ENCODE measurements at regions not wholly inside any gene's neighbourhood (a gene's known extent, or its start where the extent isn't known, plus 50 kb on each side); places are given as distances from the start of the nearest gene placed in this dataset.
"Not testable (repeated sequence)": the region's sequence is repeated elsewhere in the genome, so short reads cannot be mapped to it uniquely, and the experiment has no call there.

GRCh38 chr7:19623676-19624075 is 85.2 kb downstream of the POLR1F start:
- no peak for DNase-seq

GRCh38 chr7:19621740-19622139 is 87.1 kb downstream of the POLR1F start:
- DNase-seq, result no peak

GRCh38 chr7:19620470-19620869 is 88.4 kb downstream of the POLR1F start:
- DNase-seq, result no peak

DNA sequence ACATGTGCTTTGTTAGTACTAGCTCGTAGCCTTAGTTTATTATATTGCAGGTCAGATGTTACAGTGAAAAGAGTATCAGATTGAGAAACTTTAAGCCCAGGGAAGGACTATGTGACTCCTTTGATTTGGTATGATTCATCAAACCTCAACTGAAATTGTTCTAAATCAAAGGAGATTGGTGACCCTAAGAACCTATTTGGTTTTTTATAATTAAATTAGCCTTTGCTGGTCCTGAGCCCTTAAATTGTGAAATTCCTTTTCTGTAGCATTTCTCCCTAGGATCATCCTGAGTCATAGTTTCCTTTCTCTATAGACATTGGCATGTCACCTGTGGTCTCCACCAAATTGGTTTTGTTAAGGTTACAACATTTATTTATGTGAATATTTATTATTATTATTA is 89.7 kb downstream of the POLR1F start:
- DNase-seq, result no peak

GRCh38 chr7:19617901-19618300 is 90.9 kb downstream of the POLR1F start:
- DNase-seq, result no peak

GRCh38 chr7:19610194-19610943 is 98.5 kb downstream of the POLR1F start:
- no peak for DNase-seq

DNA sequence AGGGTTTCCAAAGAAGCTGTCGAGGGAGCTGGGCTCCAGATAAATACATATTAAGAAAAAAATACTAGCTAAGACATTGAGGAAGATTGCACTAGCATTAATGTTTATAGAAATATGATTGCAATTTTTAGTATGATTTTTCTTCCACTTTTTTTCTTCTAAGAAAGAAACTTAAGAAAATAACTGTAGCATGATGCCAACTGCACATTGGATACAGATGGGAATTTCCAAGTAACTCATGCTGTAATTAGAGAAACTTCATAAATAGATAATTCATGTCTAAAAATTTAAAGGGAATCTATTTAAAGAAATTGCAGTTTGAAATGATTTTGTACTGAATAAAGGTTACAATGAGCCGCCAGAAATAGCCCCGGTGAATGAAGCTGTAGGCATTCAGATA is 119.4 kb downstream of the POLR1F start:
- no peak for DNase-seq

DNA sequence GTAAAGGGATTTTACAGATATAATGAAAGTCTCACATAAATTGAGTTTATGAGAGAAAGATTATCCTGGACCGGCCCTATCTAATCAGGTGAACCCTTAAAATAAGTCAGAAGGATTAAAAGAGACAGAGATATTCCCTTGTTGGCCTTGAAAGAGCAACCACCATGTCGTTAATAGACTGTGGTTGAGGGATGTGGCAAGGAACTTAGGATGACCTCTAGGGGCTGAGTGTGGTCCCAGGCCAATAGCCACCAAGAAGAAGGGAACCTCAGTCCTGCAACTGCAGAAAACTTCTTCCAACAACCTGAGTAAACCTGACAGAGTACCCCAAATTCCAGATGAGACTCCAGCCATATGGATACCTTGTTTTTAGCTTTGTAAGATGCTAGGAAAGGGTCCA is 121.5 kb downstream of the POLR1F start:
- DNase-seq, result no peak

DNA sequence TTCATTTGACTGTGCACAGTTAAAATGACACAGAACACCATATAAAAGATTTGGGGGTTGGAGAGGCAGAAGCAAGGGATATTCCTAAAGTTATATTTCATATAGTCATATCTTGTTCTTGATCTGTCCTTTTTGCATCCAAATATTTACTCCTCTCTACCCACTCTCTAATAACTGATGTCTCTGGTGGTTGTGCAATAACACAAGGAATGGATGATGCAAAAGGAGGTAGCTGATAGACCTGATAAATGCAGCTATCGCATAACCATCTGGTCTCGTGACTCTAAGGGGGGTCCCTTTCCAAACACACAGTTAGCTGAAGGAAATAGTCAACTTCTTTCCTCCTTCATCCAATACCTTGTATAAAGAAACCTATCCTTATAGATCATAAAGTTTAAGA is 123.1 kb downstream of the POLR1F start:
- no peak for DNase-seq

- DNase-seq, result no peak
These were observed 132.8 kb downstream of the POLR1F start for GRCh38 chr7:19575909-19576557.

DNA sequence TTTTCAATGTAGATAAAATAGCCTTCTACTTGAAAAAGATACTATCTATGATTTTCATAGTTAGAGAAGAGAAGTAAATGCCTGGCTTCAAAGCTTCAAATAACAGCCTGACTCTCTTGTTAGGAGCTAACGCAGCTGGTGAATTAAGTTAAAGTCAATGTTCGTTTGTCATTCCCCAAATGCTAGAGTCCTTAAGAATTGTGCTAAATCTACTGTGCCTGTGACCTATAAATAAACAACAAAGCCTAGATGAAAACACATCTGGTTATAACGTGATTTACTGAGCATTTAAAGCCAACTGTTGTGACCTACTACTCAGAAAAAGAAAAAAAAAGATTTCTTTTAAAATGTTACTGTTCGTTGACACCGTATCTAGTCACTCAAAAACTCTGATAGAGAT is 134.7 kb downstream of the POLR1F start:
- no peak for DNase-seq

- DNase-seq, result no peak
These were observed 136.3 kb downstream of the POLR1F start for GRCh38 chr7:19572566-19572965.

- DNase-seq, result no peak
These were observed 141.8 kb downstream of the POLR1F start for GRCh38 chr7:19567011-19567410.

DNA sequence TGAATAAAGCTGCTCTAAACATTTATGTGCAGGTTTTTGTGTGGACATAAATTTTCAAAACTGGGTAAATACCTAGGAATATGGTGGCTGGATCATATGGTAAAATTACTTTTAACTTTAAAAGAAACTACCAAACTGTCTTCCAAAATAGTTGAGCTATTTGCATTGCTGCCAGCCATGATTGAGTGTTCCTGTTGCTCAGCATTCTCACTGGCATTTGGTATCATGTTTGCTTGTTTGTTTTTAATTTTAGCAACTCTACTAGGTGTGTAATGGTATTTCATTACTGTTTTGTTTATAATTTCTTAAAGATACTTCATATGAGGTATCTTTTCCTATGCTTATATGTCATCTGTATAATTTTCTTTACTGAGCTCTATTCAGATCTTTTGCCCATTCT is 143.2 kb downstream of the POLR1F start:
- no peak for DNase-seq

- DNase-seq, result no peak
These were observed 147.6 kb downstream of the POLR1F start for GRCh38 chr7:19561121-19561805.

DNA sequence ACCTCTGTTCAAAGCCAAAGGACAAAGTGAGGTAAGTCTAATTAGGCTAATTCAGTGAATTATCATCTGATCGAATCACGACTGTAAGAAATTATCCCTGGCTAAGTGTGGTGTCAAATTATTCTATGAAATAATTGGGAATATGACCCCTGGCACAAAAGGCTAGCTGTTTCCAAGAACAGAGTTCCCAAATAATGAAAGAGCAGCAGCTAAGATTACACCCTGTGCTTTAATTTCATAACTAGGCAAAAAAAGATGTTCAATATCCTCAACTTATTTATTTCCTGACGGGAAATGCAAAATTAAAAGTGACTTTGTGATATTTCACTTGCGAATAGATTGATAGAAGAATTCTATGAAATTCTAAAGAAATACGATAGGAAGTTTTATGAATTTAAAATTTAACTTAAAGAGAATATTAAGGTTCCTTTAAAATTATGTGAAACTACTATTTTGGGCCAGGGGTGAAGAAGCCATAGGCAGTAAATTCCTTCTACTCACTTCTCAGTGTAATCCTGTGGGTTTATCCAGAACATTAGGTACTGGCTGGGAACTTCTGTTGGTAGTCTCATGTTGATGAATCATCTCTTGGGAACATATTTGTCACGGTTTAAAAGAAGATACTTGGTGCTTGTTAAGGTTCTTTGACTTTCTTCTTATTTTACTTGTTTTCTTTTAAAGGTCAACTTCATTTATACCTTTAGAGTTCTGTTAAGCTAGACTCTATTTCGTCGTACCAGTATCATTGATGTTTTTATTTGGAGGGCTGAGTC is 148.5 kb downstream of the POLR1F start:
- no peak for DNase-seq

- no peak for DNase-seq
These were observed 150.3 kb downstream of the POLR1F start for GRCh38 chr7:19558527-19558926.

- DNase-seq, result no peak
These were observed 150.9 kb downstream of the POLR1F start for GRCh38 chr7:19557726-19558465.

DNA sequence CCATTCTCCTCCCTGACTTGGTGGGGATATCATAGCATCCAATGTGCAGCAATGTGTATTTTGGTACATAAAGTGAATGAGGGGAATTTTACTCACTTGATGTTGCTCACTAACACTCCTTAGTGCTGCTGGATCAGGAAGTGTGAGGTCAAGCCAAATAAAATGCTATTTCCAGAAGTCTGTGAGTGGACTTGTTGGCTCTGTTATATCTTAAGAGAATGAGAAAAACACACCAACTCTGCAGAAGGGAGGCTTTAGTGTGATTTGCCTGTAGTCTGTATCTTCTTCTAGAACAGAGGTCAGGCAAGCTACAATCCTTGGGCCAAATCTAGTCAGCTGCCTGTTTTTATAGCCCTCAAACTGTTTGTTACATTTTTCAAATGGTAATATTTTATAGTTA is 154.3 kb downstream of the POLR1F start:
- no peak for DNase-seq

- DNase-seq, result no peak
These were observed 156.3 kb downstream of the POLR1F start for GRCh38 chr7:19552576-19552975.

DNA sequence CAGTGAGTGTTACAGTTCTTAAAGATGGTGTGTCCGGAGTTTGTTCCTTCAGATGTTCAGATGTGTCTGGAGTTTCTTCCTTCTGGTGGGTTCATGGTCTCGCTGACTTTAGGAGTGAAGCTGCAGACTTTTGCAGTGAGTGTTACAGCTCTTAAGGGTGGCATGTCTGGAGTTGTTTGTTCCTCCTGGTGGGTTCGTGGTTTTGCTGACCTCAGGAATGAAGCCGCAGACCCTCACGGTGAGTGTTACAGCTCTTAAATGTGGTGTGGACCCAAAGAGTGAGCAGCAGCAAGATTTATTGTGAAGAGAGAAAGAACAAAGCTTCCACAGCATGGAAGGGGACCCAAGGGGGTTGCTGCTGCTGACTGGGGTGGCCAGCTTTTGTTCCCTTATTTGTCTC is 159.6 kb downstream of the POLR1F start:
- DNase-seq, result not testable (repeated sequence)

DNA sequence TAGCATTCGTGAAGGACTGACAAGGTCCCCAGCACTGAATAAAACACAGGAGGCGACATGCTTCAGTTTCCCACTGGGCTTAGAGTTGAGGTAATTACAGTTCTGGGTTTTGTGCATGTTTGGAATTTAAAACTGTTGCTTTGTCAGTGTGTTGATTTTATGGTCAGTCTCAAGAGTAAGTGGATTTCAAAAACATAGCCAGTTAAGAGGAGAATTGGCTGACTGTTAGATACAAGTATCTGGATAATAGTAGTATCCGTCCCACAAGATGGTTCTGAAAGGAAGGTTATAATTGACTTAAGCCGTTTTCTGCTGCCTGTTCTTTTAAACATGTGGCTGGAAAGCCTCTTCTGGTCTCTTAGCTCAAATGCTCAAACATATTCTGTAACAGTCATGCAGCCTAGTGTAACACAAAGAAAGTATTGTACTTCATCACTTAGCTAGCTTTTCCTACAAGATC is 170.9 kb downstream of the POLR1F start:
- DNase-seq, result no peak

- DNase-seq, result no peak
These were observed 175.6 kb downstream of the POLR1F start for GRCh38 chr7:19533266-19533665.
